SHP77 treated with DMSO at 0.1 percent for 48 hours (cell line): ENCODE measurements at regions not wholly inside any gene's neighbourhood (a gene's known extent, or its start where the extent isn't known, plus 50 kb on each side); places are given as distances from the start of the nearest gene placed in this dataset.
"Not testable (repeated sequence)": the region's sequence is repeated elsewhere in the genome, so short reads cannot be mapped to it uniquely, and the experiment has no call there.

Source experiments
- DNase-seq: peaks from one replicate; lab custom pipeline; 2025; lab: John Stamatoyannopoulos, UW

- no peak for DNase-seq
Observed at GRCh38 chr5:102617191-102618187, 118.7 kb upstream of the SLCO6A1 start.

- no peak for DNase-seq
Observed at GRCh38 chr5:102622262-102622661, 123.5 kb upstream of the SLCO6A1 start.

- DNase-seq = no peak
Observed at GRCh38 chr5:102623329-102624065, 124.7 kb upstream of the SLCO6A1 start.

- DNase-seq = no peak
Observed at GRCh38 chr5:102624405-102624804, 125.6 kb upstream of the SLCO6A1 start.

GRCh38 chr5:102625468-102625867 lies 126.7 kb upstream of the SLCO6A1 start:
- no peak for DNase-seq

- DNase-seq = no peak
Observed at GRCh38 chr5:102625928-102626327, 127.1 kb upstream of the SLCO6A1 start.

- DNase-seq = no peak
Observed at GRCh38 chr5:102627315-102627714, 127.8 kb upstream of the PAM start.

- DNase-seq = no peak
Observed at GRCh38 chr5:102628441-102629175, 126.5 kb upstream of the PAM start.

- DNase-seq = no peak
Observed at GRCh38 chr5:102629827-102630605, 125.1 kb upstream of the PAM start.

GRCh38 chr5:102635399-102635798 lies 119.7 kb upstream of the PAM start:
- not testable (repeated sequence) for DNase-seq

GRCh38 chr5:102638316-102638715 lies 116.8 kb upstream of the PAM start:
- no peak for DNase-seq

GRCh38 chr5:102638912-102639652 lies 116.0 kb upstream of the PAM start:
- no peak for DNase-seq

- no peak for DNase-seq
Observed at GRCh38 chr5:102649731-102650130, 105.4 kb upstream of the PAM start.

GRCh38 chr5:102651466-102651865 lies 103.6 kb upstream of the PAM start:
- DNase-seq = no peak

- no peak for DNase-seq
Observed at GRCh38 chr5:102654559-102655349, 100.4 kb upstream of the PAM start.

- no peak for DNase-seq
Observed at GRCh38 chr5:102659151-102659550, 96.0 kb upstream of the PAM start.

- DNase-seq = no peak
Observed at GRCh38 chr5:102660111-102660510, 95.0 kb upstream of the PAM start.

GRCh38 chr5:102663749-102664530 lies 91.2 kb upstream of the PAM start:
- no peak for DNase-seq
